OCI-LY7 (cell line): ENCODE measurements at regions not wholly inside any gene's neighbourhood (a gene's known extent, or its start where the extent isn't known, plus 50 kb on each side); places are given as distances from the start of the nearest gene placed in this dataset.

ENCODE experiments used
- EZH2phosphoT487 ChIP-seq: fragments of 200-600 bp; sonication (generic); IDR thresholded peaks from 2 replicates; pipeline ENCODE4 v1.6.1; 2018; ENCODE audit warnings: low read depth, borderline replicate concordance, mild to moderate bottlenecking, mixed run types, antibody characterized with exemption, low read length, moderate library complexity, mixed read lengths
- TF ChIP-seq, protein P1 (sequence below): fragments of 200-600 bp; sonication (generic); conservative IDR thresholded peaks from 2 replicates; pipeline ENCODE4 v1.5.1; 2014; ENCODE audit warnings: mild to moderate bottlenecking, antibody characterized with exemption, low read length, moderate library complexity, mixed read lengths

DNA sequence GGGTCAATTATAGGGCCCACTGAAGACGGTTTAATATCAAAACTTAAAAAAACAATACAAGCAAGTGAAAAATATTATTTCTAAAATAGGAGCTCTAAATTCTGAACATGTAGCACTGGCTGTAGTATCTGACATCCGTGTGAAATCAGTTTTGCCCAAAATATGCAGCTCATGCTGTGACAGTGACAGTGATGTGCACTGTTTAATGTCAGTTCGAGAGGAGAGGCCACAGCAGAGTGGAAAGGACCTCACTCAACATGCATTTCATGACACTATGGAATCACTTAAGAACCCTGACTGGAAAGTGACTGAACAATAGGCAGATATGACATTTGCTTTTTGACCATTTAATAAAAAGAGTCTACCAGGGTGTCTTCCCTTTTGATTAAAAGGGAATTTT is 397.0 kb downstream of the FRK start:
- TF ChIP-seq, protein P1, sequence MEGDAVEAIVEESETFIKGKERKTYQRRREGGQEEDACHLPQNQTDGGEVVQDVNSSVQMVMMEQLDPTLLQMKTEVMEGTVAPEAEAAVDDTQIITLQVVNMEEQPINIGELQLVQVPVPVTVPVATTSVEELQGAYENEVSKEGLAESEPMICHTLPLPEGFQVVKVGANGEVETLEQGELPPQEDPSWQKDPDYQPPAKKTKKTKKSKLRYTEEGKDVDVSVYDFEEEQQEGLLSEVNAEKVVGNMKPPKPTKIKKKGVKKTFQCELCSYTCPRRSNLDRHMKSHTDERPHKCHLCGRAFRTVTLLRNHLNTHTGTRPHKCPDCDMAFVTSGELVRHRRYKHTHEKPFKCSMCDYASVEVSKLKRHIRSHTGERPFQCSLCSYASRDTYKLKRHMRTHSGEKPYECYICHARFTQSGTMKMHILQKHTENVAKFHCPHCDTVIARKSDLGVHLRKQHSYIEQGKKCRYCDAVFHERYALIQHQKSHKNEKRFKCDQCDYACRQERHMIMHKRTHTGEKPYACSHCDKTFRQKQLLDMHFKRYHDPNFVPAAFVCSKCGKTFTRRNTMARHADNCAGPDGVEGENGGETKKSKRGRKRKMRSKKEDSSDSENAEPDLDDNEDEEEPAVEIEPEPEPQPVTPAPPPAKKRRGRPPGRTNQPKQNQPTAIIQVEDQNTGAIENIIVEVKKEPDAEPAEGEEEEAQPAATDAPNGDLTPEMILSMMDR = no peak
- TF ChIP-seq EZH2phosphoT487 = no peak
